ENCODE measurements at regions not wholly inside any gene's neighbourhood (a gene's known extent, or its start where the extent isn't known, plus 50 kb on each side); places are given as distances from the start of the nearest gene placed in this dataset.

DNA sequence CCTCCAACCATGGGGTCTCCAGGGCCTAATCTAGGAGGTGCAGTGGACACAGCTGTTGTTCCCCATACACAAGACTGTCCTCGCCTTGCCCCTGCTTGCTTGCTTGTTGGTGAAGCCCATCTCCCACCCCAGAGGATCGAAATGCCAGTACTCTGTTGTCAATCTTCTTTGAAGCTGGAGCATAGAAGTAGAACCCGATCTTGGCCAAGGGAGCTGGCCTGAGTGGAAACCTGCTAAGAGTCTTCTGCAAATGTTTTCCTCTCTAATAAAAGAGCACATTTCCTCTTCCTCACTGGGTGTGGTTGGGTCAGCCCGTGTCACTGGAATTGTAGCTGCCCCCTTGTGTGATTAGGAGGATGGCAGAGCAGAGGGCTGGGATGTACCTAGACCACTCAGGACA is 85.4 kb downstream of the HES1 start:
- no peaks in the 10 kb centered on the region for H3K27me3 ChIP-seq (ENCODE audit: control insufficient read depth, insufficient read depth, low read length)
- H3K9ac ChIP-seq (ENCODE audit: low read depth, low read length): no peak overlapping the region
- H3K4me1 ChIP-seq (ENCODE audit: control insufficient read depth, insufficient read depth, low read length): peaks cover 3% of the 10 kb centered on the region
- H3K4me3 ChIP-seq (ENCODE audit: low read depth, low read length): no peak overlapping the region
- H3K9me3 ChIP-seq (ENCODE audit: control insufficient read depth, insufficient read depth, low read length): no peaks in the 10 kb centered on the region
- H3K36me3 ChIP-seq (ENCODE audit: control insufficient read depth, insufficient read depth, low read length): no peaks in the 10 kb centered on the region

DNA sequence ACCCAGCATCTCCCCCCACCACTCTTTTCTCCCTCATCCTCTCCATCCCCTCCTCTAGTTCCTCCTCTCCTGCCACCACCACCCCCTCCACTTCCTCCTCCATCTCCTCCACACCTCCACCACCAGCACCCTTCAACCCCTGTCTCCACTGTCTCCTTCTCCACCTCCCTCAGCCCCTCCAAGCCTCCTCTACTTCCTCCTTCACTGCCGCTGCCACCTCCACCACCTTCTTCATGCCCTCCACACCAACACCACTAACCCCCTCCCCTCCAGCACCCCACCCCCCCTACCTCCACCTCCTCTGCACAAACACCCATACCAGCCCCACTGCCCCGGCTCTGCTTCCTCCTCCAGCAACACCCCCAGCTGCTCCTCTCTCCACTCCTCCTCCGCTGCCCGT is 88.0 kb downstream of the HES1 start:
- peaks cover 3% of the 10 kb centered on the region for H3K4me1 ChIP-seq (ENCODE audit: control insufficient read depth, insufficient read depth, low read length)
- peaks cover 3% of the 10 kb centered on the region for H3K9me3 ChIP-seq (ENCODE audit: control insufficient read depth, insufficient read depth, low read length)
- no peaks in the 10 kb centered on the region for H3K36me3 ChIP-seq (ENCODE audit: control insufficient read depth, insufficient read depth, low read length)
- no peak overlapping the region for H3K4me3 ChIP-seq (ENCODE audit: low read depth, low read length)
- H3K27me3 ChIP-seq (ENCODE audit: control insufficient read depth, insufficient read depth, low read length): no peaks in the 10 kb centered on the region
- H3K9ac ChIP-seq (ENCODE audit: low read depth, low read length): no peak overlapping the region

DNA sequence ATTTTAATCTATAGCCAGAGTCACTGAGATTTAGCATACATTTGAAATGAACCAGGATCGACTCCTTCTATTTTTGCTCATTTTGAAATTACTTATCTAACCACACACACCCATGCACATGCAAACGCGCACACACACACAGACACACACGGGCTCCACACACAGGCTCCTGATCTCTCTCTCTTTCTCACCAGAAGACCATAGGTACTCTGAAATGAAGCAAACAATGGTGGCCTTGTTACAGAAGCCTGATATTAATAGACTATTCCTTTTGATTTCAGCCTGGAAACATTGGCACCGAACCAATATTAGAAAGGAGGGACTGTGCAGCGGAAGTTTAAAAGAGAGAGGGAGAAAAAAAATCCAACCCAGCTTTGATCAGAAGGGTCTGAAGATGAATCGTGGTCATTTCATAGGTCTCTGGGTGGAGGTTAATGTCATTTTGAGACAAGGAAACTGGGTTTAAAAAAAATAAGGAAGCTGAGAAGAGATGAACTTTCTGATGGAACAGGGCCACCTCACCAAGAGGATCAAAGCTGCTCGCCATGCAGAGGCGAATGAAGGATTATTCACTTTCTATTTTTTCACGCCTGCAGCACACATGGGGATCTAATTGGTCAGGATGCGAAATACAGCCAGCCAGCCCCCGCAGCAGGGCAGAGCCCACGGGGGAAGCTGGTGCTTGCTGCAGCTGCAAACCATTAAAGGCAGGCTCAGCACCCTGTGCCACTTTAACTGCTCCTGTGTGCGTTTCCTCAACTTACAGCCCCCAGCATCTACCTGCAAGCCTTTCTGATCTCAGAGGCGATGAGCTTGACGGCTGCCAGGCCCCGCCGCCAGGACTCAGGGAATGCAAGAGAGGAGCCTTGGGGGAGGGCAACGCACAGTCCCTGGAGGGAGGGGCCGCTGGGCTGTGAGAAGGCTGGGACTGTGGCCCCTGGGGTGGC is 88.8 kb downstream of the HES1 start:
- peaks cover 3% of the 10 kb centered on the region for H3K9me3 ChIP-seq (ENCODE audit: control insufficient read depth, insufficient read depth, low read length)
- no peaks in the 10 kb centered on the region for H3K27me3 ChIP-seq (ENCODE audit: control insufficient read depth, insufficient read depth, low read length)
- H3K36me3 ChIP-seq (ENCODE audit: control insufficient read depth, insufficient read depth, low read length): no peaks in the 10 kb centered on the region
- no peak overlapping the region for H3K4me3 ChIP-seq (ENCODE audit: low read depth, low read length)
- peaks cover 3% of the 10 kb centered on the region for H3K4me1 ChIP-seq (ENCODE audit: control insufficient read depth, insufficient read depth, low read length)
- no peak overlapping the region for H3K9ac ChIP-seq (ENCODE audit: low read depth, low read length)

DNA sequence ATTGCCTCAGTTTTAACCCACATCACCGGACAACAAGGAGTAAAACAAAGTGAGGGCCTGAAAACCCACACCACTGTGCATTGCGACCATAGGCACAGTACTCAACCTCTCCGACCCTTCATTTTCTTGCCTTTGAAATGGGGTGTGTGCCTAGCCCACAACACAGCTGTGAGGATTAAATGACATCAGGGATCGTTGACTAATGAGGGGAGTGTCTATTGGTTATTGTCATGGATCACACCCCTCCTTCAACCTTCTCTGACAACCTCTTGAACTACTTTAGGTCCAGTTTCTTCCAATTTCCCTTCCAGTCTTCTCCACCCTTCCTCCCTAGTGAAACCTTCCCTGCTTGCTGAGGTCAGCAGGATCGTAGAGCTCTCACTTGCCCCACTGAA is 89.5 kb downstream of the HES1 start:
- Histone ChIP-seq H3K27me3 (ENCODE audit: control insufficient read depth, insufficient read depth, low read length) (no peaks in the 10 kb centered on the region), H3K36me3 (ENCODE audit: control insufficient read depth, insufficient read depth, low read length) (no peaks in the 10 kb centered on the region), H3K4me1 (ENCODE audit: control insufficient read depth, insufficient read depth, low read length) (peaks cover 3% of the 10 kb centered on the region), H3K4me3 (ENCODE audit: low read depth, low read length) (no peak overlapping the region), H3K9ac (ENCODE audit: low read depth, low read length) (no peak overlapping the region), H3K9me3 (ENCODE audit: control insufficient read depth, insufficient read depth, low read length) (peaks cover 3% of the 10 kb centered on the region)

DNA sequence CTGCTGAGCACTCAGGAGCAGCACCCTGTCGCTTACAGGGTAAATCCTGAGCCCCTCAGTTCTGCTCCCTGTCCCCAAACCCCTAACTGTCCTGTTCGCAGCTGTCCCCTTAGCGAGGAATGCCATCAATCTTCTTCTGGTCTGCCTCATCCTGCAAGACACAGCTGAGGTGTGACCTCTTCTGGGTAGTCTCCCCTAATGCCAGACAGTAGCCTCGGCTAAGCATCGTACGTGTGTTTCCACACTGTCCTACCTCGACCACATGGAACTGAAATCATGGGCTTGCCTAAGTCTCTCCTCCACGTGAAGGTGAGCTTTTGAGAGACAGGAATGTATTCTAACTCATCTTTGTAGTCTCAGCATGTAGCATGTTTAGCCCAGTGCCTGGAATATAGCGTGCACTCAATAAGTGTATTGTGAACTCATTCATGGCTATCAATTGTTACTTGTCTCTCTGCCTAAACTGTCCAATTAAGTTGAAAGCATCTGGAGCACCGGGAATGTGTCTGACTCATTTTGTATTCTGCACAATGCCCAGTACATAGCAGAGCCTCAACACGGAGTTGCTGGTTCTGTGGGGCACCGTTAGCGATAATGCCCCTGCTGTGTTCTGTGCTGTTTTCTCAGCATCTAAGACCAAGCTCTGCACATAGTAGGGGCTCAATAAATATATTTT is 90.2 kb downstream of the HES1 start:
- Histone ChIP-seq H3K36me3 (ENCODE audit: control insufficient read depth, insufficient read depth, low read length) (no peaks in the 10 kb centered on the region), H3K9me3 (ENCODE audit: control insufficient read depth, insufficient read depth, low read length) (peaks cover 3% of the 10 kb centered on the region), H3K4me3 (ENCODE audit: low read depth, low read length) (no peak overlapping the region)

DNA sequence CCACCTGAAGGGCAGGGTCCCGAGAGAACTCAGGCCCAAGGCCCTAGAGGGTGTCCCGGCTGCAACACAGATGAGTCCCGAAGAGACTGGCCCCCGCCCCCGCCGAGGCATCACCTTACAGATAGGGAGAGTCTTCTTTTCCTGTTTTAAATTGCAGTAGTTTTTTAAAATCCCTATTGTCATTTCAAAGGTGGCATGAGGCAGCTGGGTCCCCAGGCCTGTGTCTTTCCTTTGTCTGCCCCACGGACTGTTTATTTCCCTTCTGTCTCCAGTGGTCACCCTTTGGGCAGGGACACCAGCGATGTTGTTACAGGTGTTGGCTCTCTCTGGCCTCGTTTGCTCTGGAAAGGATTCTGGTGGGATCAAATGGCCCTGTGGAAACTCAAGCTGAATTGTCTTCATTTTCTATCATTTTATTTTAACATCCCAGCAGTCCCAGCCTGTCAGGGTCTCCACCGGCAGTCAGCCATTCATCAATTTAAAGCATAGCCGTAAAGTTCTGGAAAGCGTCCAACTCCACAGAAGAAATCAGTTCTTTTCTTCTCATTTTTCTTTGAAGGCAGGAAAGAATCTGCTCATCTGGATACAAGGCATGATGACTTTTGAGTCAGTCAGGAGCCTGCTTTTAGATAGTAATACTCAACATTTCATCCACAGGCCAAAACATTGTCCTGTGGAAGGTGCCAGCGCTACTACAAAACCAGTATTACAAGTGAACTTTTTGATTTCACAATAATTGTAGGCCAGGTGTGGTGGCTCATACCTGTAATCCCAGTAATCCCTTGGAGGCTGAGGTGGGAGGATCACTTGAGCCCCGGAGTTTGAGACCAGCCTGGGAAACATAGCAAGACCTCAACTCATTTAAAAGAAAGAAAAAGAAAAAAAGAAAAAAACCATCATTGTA is 96.2 kb downstream of the HES1 start:
- Histone ChIP-seq H3K4me3 (ENCODE audit: low read depth, low read length) (no peak overlapping the region), H3K27me3 (ENCODE audit: control insufficient read depth, insufficient read depth, low read length) (peaks cover 2% of the 10 kb centered on the region), H3K9ac (ENCODE audit: low read depth, low read length) (no peak overlapping the region), H3K36me3 (ENCODE audit: control insufficient read depth, insufficient read depth, low read length) (no peaks in the 10 kb centered on the region), H3K9me3 (ENCODE audit: control insufficient read depth, insufficient read depth, low read length) (no peaks in the 10 kb centered on the region), H3K4me1 (ENCODE audit: control insufficient read depth, insufficient read depth, low read length) (peaks cover 5% of the 10 kb centered on the region)

More for the DNA sequence above, 90.2 kb downstream of the HES1 start:
- Histone ChIP-seq H3K4me1 (ENCODE audit: control insufficient read depth, insufficient read depth, low read length) (peaks cover 3% of the 10 kb centered on the region), H3K27me3 (ENCODE audit: control insufficient read depth, insufficient read depth, low read length) (no peaks in the 10 kb centered on the region), H3K9ac (ENCODE audit: low read depth, low read length) (no peak overlapping the region)

DNA sequence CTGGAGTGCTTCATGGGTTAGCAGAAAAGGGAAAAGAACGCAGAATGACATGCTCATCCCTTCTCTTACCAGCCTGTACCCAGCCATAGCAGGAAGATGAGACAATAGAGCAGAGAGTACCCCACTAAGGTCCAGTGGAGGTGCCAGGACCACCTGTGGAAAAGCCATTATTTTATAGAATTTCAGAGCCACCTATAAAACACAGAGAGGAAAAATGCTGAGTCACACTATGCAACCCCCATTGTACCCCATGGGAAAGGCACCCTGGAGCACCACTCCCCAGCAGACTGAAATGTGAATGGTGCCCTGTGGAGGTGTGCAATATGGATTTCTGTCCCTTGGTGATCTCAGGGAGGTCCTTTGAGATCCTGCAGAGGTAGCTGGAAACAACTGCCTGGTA is 97.2 kb downstream of the HES1 start:
- peaks cover 2% of the 10 kb centered on the region for H3K27me3 ChIP-seq (ENCODE audit: control insufficient read depth, insufficient read depth, low read length)
- peaks cover 5% of the 10 kb centered on the region for H3K4me1 ChIP-seq (ENCODE audit: control insufficient read depth, insufficient read depth, low read length)
- H3K9ac ChIP-seq (ENCODE audit: low read depth, low read length): no peak overlapping the region
- no peaks in the 10 kb centered on the region for H3K9me3 ChIP-seq (ENCODE audit: control insufficient read depth, insufficient read depth, low read length)
- H3K4me3 ChIP-seq (ENCODE audit: low read depth, low read length): no peak overlapping the region
- no peaks in the 10 kb centered on the region for H3K36me3 ChIP-seq (ENCODE audit: control insufficient read depth, insufficient read depth, low read length)

DNA sequence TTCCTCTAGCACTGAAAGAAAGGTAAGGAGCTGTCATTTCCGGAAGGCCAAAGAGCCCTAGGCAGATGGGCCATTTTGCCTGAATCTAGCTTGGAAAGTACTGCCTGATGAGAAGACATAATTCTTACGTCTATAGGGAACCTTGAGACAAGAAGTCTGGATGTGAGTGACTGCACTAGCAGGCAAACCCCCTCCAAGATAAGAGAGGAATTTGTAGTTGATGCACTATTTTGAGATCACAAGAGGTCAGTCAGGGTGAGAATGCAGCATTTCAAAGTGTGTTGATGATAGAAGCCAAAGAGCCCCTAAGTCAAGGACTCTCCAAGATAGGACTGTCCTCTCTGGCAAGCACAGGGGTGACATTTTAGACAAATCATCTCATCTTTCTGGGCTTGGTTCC is 99.2 kb downstream of the HES1 start:
- H3K4me1 ChIP-seq (ENCODE audit: control insufficient read depth, insufficient read depth, low read length): peaks cover 5% of the 10 kb centered on the region
- peaks cover 2% of the 10 kb centered on the region for H3K27me3 ChIP-seq (ENCODE audit: control insufficient read depth, insufficient read depth, low read length)
- H3K9ac ChIP-seq (ENCODE audit: low read depth, low read length): no peak overlapping the region
- no peaks in the 10 kb centered on the region for H3K36me3 ChIP-seq (ENCODE audit: control insufficient read depth, insufficient read depth, low read length)
- H3K4me3 ChIP-seq (ENCODE audit: low read depth, low read length): no peak overlapping the region
- H3K9me3 ChIP-seq (ENCODE audit: control insufficient read depth, insufficient read depth, low read length): no peaks in the 10 kb centered on the region

DNA sequence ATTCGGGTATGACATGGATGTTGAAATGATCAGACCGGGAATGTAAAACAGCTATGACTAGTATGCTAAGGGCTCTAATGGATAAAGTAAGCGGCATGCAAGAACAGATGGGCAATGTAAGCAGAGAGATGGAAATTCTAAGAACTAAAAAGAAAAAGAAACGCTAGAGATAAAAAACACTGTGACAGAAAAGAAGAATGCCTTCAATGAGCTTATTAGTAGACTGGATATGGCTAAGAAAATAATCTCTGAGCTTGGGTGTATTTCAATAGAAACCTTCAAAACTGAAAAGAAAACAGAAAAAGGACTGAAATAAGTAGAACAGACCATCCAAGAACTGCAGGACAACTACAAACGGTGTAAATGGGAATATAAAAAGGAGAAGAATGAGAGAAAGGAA is 101.2 kb downstream of the HES1 start:
- H3K9me3 ChIP-seq (ENCODE audit: control insufficient read depth, insufficient read depth, low read length): no peaks in the 10 kb centered on the region
- H3K27me3 ChIP-seq (ENCODE audit: control insufficient read depth, insufficient read depth, low read length): peaks cover 2% of the 10 kb centered on the region
- no peak overlapping the region for H3K9ac ChIP-seq (ENCODE audit: low read depth, low read length)

DNA sequence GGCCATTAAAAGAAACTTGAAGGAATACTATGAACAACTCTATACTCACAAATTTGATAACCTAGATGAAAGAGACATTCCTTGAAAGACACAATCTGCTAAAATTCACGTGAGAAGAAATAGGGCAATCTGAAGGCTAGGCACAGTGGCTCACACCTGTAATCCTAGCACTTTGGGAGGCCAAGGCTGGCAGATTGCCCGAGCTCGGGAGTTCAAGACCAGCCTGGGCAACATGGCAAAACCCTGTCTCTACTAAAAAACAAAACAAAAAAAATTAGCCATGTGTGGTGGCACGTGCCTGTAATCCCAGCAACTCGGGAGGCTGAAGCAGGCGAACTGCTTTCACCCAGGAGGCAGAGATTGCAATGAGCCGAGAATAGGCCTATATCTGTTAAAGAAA is 104.8 kb downstream of the HES1 start:
- H3K36me3 ChIP-seq (ENCODE audit: control insufficient read depth, insufficient read depth, low read length): no peaks in the 10 kb centered on the region
- no peaks in the 10 kb centered on the region for H3K9me3 ChIP-seq (ENCODE audit: control insufficient read depth, insufficient read depth, low read length)
- no peak overlapping the region for H3K9ac ChIP-seq (ENCODE audit: low read depth, low read length)
- no peak overlapping the region for H3K4me3 ChIP-seq (ENCODE audit: low read depth, low read length)
- H3K27me3 ChIP-seq (ENCODE audit: control insufficient read depth, insufficient read depth, low read length): peaks cover 2% of the 10 kb centered on the region
- H3K4me1 ChIP-seq (ENCODE audit: control insufficient read depth, insufficient read depth, low read length): no peaks in the 10 kb centered on the region

More for the DNA sequence above, 101.2 kb downstream of the HES1 start:
- H3K36me3 ChIP-seq (ENCODE audit: control insufficient read depth, insufficient read depth, low read length): no peaks in the 10 kb centered on the region
- peaks cover 3% of the 10 kb centered on the region for H3K4me1 ChIP-seq (ENCODE audit: control insufficient read depth, insufficient read depth, low read length)
- no peak overlapping the region for H3K4me3 ChIP-seq (ENCODE audit: low read depth, low read length)

DNA sequence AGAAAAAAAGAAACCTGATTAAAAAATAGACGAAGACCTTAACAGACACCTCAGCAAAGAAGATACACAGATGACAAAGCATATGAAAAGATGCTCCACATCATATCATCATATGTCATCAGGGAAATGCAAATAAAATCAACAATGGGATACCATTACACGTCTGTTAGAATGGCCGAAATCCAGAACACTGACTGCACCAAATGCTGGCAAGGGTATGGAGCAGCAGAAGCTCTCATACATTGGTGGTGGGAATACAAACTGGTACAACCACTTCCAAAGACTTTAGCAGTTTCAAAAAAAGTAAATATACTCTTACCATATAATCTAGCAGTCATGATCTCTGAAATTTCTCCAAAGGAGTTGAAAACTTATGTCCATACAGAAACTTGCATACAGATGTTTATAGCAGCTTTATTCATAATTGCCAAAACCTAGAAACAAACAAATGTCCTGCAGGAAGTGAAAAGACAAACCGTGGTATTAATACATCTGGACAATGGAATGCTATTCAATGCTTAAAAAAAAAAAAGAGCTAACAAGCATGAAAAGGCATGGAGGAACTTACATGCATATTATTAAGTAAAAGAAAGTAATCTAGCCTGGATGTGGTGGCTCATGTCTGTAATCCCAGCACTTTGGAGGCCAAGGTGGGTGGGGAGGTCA is 107.4 kb downstream of the HES1 start:
- Histone ChIP-seq H3K9me3 (ENCODE audit: control insufficient read depth, insufficient read depth, low read length) (no peaks in the 10 kb centered on the region), H3K27me3 (ENCODE audit: control insufficient read depth, insufficient read depth, low read length) (no peaks in the 10 kb centered on the region), H3K36me3 (ENCODE audit: control insufficient read depth, insufficient read depth, low read length) (no peaks in the 10 kb centered on the region), H3K9ac (ENCODE audit: low read depth, low read length) (no peak overlapping the region), H3K4me1 (ENCODE audit: control insufficient read depth, insufficient read depth, low read length) (no peaks in the 10 kb centered on the region), H3K4me3 (ENCODE audit: low read depth, low read length) (no peak overlapping the region)
